ENCODE measurements at regions not wholly inside any gene's neighbourhood (a gene's known extent, or its start where the extent isn't known, plus 50 kb on each side); places are given as distances from the start of the nearest gene placed in this dataset.
"Not testable (repeated sequence)": the region's sequence is repeated elsewhere in the genome, so short reads cannot be mapped to it uniquely, and the experiment has no call there.

DNA sequence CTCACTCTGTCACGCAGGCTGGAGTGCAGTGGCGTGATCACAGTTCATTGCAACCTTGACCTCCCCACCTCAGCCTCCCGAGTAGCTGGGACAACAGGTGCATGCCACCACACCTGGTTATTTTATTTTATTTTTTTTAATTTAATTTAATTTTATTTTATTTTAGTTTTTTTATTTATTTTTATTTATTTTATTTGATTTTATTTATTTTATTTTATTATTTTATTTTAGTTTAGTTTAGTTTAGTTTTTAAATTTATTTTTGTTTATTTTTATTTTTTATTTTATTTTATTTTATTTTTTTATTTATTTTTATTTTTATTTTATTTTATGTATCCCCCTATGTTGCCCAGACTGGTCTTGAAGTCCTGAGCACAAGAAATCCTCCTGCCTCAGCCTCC lies 202.3 kb upstream of the SLCO3A1 start:
- no peak for DNase-seq (ENCODE audit: low read depth in 4 of 4, low spot score in 3 of 4)

DNA sequence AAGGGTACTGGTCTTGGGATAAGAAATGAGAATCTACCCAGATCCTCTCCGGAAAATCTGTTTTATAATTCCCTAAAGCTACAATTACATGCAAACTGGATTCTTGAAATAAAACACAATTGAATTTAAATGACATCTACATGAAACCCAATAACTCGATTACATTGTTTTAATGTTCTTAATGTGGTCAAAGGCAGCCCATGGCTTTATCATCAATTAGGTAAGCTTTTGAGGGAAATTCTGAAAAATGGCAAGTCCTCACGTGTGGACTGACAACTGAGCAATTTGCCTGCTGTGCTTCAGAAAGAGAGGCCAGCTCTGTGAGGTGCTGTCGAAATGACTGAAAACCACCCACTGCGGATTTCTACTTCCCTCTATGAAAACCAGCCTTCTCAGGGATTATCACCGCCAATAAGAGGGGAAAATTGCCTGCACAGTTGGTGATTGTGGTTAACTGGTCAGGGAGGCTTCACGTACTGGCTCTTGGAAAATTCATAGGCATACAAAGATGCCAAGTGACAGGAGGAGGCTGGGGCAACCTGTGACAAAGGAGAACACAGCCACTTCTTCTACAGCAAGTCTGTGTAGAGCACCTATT lies 200.8 kb upstream of the SLCO3A1 start:
- DNase-seq (ENCODE audit: low read depth in 4 of 4, low spot score in 3 of 4), result no peak

DNA sequence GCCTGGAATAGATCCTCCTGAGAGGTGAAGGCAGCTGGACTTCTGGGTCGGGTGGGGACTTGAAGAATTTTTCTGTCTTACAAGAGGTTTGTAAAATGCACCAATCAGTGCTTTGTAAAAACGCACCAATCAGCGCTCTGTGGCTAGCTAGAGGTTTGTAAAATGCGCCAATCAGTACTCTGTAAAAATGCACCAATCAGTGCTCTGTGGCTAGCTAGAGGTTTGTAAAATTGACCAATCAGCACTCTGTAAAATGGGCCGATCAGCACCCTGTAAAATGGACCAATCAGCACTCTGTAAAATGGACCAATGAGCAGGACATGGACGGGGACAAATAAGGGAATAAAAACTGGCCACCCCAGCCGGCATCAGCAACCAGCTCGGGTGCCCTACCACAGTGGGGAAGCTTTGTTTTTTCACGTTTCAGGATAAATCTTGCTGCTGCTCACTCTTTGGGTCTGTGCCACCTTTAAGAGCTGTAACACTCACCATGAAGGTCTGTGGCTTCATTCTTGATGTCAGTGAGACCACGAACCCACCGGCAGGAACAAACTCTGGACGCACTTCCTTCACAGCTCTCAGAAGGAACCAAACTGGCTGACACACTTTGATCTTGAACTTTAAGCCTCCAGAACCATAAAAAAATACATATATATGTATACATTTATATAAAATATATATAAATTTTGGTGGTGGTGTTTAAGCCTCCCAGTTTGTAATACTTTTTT lies 197.8 kb upstream of the SLCO3A1 start:
- DNase-seq (ENCODE audit: low read depth in 4 of 4, low spot score in 3 of 4), result not testable (repeated sequence)

DNA sequence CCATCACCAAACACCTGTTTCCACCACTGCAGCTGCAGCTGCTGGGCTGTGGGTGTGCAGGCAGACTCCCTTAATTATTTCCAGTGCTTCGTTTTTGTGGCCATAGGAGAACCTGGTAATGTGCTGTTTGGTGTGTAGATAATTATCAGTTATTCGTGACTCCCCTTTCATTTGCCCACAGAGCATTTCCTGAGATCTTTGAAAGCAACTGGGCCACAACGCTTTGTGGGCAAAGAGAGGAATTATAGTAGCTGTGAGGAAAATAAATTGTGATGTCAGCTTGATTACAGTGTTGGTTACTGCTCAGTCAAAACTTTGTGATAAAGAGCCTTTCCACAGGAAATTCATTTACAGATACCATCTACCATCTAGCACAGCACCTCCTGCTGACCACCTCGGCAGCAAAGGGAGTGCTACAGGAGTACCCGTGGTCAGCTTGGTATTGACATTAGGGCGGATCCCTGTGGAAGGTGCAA lies 193.3 kb upstream of the SLCO3A1 start:
- DNase-seq (ENCODE audit: low read depth in 4 of 4, low spot score in 3 of 4), result no peak

DNA sequence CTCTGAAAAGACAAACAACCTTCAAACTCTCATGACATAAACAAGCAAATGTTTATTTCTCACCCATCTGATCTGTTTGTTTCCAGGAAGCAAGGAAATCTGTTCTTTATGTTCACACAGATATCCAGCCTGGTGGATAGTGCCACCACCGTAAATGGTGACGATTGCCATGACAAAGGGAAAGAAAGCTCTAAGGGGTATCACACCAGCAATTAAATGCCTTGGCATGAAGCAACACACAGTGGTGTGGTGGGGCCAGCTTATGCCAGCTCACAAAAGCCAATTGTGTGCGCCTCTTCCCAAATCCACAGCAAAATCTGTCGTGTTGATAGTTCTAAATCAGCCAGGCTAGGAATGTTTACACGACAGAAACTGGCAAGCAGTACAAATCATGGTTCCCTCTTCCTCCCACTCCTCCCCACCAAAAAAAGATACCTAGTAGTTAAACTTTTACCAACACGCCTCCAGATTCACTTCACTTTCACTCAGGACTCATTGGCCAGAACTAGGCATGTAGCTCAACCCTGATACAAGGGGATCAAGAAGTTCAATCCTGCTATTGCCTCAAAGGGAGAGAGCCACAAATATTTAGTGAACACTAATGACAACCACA lies 189.2 kb upstream of the SLCO3A1 start:
- no peak for DNase-seq (ENCODE audit: low read depth in 4 of 4, low spot score in 3 of 4)

DNA sequence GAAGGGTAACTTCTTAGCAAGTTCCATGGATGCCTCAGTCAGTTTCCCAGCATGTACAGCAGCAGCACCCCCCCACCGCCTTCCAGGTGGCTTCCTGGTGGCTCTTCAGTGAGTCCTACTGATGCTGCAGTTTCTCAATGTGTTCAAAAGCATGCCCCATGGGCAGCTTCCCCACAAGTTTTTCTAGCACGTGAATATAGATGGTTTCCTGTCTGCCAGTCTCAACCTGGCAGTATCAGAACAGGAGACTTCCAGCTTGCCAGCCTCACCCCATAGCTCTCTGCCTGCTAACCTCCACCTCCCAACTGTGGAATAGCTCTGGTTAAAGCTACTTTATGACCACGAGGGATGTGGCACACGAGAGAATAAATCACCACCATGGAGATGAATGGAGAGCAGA lies 188.3 kb upstream of the SLCO3A1 start:
- DNase-seq (ENCODE audit: low read depth in 4 of 4, low spot score in 3 of 4), result no peak

DNA sequence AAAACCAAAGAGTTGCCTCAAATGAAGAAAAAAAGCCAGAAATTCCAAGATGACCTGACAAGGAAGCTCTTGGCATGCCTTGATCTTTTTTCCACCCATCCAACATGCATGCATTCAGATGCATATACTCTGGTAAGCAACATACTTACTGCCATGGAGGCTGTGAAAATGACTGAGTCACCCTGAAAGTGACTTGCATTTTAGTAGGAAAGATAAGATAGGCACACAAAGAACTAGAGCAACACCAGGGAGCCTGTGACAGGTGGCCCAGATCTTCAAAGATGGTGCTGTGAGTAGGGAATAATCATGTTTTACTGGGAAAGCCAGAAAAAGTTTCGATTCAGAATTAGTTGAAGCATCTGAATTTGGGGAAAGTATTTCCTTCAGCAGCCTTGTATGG lies 185.1 kb upstream of the SLCO3A1 start:
- no peak for DNase-seq (ENCODE audit: low read depth in 4 of 4, low spot score in 3 of 4)

DNA sequence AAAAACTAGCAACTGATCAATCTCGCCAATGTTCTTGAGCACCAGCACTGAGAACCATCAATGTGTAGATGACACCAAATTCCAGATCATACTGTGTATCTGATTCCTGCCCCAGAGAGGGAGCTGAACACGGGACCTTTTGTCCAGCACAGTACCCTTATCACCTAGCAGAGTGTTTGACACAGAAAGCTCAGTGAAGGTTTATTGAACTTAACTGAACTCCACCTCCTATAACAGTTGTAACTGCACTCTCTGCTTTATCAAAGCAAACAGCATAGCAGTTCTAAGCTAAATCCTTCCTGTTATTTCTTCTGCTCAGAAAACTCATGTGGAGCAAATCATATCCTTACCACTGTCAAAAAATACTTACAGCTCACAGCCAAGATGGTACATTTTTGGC lies 183.4 kb upstream of the SLCO3A1 start:
- DNase-seq (ENCODE audit: low read depth in 4 of 4, low spot score in 3 of 4), result no peak

DNA sequence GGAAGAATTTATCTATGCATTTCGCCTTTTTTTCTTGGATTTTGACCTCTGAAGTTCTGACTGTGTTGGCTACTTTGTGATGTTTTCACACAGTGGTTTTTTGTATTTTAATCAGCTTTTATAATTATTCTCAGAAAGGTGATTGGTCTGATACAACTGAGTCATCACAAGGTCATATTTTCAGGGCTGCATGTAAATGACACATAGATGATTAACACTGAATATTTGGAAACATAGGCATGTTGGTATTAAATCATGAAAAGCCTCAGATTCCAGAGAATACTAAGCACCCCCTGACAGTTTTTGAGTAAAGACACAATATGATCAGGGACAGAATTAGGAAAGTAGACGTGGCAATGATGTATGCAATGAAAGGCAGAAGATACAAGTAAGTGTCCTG lies 175.5 kb upstream of the SLCO3A1 start:
- no peak for DNase-seq (ENCODE audit: low read depth in 4 of 4, low spot score in 3 of 4)

DNA sequence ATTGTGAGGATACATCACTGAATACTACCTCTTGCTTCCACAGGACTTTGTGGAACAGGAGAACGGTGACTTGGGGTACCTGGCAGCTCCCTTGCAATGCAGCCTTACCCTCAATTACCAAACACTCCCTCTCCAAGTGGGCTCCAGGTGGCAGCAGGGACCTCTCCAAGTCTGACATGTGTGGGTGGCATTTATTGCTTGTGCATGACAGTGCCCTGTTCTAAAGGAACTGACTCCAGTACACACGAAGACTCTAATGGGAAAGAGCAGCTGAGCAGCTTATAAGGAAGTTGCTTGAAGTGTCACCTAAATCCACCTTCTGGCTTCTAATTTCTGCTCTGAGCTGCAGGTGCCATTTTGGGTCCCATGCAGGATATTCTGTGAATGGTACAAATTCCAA lies 174.1 kb upstream of the SLCO3A1 start:
- no peak for DNase-seq (ENCODE audit: low read depth in 4 of 4, low spot score in 3 of 4)

DNA sequence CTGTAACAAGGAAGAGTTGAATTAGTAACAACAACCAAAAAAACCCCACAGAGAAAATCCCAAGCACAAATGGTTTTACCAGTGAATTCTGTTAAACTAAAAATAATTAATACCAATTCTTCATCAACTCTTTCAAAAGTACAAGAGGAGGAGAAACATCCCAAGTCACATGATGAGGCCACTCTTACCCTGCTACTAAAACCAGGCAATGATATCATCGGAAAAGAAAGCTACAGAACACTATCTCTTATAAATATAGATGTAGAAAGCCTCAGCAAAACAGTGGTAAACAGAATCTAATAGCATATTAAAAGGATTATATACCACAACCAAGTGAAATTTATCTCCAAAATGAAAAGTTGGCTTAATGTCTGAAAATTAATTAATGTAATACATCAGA lies 168.1 kb upstream of the SLCO3A1 start:
- DNase-seq (ENCODE audit: low read depth in 4 of 4, low spot score in 3 of 4), result no peak

DNA sequence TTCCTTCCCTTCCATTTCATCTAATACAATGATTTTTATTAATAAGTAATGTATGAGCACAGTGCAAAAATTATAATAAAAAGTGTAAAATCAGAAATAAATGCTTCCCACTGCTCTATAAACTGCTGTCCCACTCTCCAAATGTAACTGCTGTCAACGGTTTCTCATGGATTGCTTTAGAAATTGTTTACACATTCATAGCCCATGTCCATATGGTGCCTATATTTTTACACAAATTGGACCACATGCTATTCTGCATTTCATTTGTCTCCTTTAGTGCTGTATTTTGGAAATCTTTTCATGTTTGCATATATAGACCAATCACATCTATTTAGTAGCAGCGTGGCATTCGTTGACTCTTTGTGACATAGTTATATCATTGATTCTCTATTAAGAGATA lies 164.7 kb upstream of the SLCO3A1 start:
- no peak for DNase-seq (ENCODE audit: low read depth in 4 of 4, low spot score in 3 of 4)

DNA sequence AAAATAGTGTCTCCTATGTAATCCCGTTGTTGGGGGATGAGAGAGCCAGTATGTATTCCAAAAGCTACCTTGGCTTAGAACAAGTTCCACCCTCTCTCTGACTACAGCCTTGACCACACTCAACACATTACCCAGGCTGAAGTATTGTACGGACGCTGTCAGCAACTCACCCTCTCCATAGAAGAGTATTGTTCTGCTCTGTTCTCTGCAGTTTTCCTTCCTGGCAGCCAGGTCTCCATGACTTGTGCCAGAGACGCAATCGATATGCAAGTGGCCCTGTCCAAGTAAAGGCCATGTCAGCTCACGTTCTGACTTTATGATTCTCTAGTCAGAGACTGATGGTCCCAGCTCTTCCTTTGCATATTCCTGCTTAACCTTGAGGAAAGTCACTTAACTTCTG lies 164.1 kb upstream of the SLCO3A1 start:
- no peak for DNase-seq (ENCODE audit: low read depth in 4 of 4, low spot score in 3 of 4)

DNA sequence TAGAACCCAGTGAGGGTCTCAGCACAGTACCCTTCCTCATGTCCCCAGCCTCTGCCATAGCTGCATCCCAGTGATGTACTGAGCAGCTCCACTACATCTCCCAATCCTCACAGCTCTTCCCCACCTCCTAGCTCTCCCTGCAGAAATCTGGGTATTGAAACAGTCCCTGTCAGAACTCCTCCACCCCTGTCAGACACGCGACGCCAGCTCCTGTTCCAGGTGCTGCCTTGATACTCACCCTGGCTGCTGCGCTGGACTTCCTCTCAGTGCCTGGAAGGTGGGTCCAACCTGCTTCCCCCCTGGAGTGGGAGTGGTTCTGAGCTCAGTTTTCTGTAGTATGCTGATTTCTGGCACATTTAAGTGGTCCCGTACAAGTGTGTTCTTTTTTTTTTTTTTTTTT lies 160.9 kb upstream of the SLCO3A1 start:
- DNase-seq (ENCODE audit: low read depth in 4 of 4, low spot score in 3 of 4), result no peak

DNA sequence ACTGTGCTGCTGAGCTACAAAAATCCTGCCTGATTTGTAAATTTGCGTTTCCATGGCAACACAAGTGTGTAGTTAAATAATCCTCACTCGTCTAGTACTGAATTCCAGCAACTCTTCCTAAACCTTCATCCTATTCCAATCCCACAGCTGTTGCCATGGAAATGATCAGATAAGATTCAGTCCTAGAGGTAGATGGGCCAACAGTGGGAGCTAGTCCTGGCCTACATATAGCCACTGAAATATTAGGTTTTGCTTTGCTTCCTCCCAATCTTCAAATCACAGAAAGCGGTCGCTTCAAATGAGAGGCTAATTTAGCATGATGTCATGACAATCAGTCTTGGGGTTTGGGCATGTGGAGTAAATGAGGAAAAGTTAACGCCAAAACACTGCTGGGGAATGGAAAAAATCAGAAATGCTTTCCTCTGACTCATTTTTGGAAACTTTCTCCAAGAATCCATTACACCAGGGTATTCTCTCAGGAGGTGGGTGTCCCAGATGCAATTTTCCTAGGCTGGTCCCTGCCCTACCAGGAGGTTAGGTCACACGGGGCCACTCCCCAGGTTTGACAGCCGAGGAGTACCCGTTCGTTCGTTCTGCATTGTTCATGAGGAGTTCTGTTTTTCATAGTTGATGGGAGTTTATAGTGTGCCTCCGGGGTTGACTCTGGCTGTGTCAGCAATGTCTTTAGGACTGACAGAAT lies 159.2 kb upstream of the SLCO3A1 start:
- DNase-seq (ENCODE audit: low read depth in 4 of 4, low spot score in 3 of 4), result no peak

DNA sequence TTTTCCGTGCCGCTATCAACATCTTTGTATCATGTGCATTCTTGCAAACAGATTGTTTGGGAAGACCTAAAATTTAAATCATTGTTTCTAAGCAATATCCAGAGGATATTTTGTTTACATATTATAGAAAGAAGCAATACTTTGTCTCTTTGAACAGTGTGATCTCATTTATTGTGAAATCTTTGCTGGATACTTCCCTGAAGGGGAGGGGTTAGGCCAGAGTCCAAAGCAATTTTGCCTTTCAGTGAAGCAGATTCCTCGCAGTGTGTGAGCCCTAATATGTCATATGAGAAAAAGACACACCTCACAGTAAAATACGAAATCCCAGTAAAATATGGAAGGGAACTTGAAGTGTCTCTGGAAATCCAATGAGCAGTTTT lies 158.7 kb upstream of the SLCO3A1 start:
- no peak for DNase-seq (ENCODE audit: low read depth in 4 of 4, low spot score in 3 of 4)

DNA sequence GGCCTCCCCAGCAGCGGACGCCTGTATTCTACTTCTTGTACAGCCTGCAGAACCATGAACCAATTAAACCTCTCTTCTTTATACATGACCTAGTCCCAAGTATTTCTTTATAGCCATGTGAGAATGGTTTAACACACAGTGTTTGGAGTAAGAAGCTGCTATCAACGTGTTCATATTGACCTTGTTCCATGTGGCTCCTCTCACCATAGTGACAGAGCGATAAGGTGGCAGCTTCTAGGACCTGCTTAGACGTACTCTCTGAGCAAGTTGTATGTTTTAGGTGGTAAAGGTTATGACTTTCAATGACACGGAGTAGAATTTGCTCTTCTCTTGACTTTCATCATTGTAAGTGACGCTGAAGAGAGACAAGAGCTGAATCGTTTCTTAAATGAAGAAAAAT lies 157.7 kb upstream of the SLCO3A1 start:
- no peak for DNase-seq (ENCODE audit: low read depth in 4 of 4, low spot score in 3 of 4)

DNA sequence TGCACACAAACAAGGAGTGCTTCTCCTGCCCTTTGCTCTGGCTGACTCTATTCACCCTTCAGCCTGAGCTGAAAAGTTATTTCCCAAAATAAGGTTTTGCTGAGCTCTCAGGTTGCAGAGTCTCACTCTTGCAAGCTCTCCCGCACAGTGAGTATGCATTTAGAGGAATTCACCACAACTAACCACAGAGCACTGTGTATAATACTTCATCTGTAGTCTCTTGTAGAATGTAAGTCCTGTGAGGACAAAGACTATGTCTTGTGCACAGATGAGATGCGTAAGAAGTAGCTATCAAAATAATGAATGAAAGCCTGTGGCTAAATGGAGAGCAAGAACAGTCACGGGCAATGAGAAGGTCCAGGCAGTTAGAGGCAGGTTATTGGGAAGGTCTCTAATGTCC lies 156.5 kb upstream of the SLCO3A1 start:
- no peak for DNase-seq (ENCODE audit: low read depth in 4 of 4, low spot score in 3 of 4)

DNA sequence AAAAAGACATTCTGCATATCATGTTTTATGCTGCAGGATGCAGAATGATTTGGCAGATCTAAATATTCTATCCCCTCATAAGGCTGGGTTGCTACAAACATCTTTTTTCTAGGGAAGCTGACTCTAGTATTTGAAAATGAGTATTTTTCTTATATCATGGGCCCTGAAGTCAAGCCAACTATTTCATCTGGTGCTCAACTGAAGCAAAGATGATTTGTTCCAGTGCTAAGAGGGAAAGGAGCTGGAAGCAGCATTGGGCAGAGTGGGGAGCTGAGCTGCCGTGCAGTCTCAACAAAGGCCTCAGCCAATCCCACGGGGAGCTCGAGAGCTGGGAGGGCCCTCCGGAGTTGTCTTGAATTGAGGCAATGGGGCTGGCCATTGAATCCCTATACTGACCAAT lies 155.3 kb upstream of the SLCO3A1 start:
- no peak for DNase-seq (ENCODE audit: low read depth in 4 of 4, low spot score in 3 of 4)

DNA sequence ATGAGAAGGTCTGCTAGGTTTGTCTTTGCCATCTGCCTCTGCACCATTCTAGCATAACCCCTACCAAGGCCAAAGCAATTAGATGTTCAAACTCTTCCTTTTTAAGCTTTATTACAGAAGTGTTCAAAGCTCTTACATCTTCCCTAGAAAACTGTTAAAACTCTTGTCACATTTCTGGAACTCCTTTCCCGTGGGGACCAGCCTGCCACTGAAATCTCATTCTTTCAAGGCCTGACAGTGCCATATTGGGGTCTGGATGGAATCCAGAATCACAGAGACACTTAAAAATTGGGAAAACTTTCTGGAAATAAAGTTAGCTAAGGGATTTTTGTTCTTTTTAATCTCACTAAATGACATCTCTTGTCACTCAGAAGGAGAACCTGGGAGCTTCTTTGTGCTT lies 153.8 kb upstream of the SLCO3A1 start:
- DNase-seq (ENCODE audit: low read depth in 4 of 4, low spot score in 3 of 4), result no peak

DNA sequence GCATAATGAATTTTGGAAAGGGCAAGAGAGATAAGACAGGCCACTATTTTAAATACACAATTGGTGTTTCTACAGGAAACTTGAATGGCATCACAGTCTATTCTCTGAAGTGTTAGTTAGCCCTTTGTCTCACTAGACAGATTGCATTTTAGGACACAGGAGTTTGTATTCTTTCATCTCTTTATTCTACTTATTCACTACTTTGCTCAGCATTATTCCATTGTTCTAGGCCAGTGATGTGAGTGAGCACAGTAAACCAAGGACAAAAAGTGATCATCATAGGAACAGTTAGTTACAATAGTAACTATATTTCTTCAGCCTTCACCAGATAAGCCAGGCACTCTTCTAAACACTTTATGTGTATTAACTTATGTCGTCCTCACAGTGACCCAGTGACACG lies 150.2 kb upstream of the SLCO3A1 start:
- DNase-seq (ENCODE audit: low read depth in 4 of 4, low spot score in 3 of 4), result no peak

DNA sequence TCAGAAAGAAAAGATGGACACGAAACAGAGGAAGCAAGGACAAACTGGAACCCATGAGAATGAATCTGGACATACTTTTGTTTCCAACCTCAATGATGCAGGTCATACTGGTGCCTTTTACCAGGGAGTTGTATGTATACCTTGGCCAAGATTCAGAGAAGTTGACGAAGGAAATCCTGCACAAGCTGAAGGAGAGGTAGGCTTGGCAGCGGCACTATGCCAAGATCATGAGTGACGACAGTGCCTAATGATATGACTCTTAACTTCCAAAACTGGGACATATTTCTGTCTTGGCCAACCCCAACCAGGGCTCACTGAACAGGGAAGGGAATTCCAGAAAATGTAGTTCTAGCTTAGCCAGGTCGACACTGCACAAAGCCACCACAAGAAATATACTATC lies 149.2 kb upstream of the SLCO3A1 start:
- no peak for DNase-seq (ENCODE audit: low read depth in 4 of 4, low spot score in 3 of 4)

All from right renal pelvis (tissue), 4 donors.